ENCODE measurements at regions not wholly inside any gene's neighbourhood (a gene's known extent, or its start where the extent isn't known, plus 50 kb on each side); places are given as distances from the start of the nearest gene placed in this dataset.

DNA sequence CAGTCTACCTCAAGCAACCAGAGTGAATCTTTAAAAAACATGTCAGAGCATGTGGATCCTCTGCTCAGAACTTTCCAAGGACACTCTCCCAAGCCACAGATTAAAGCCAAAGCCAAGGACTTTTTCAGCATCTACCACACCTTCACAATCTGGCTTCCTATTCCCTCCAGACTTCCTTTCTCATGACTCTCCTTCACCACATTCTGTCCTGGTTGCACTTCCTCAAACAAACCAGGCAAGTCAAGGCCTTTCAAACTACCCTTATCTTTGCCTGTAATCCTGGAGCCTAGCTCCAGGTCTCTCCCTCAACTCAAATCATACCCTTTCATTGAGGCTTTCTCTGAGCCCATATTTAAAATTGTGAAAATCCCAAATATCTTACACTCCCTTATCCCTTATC, 191.6 kb upstream of the GALNTL6 start:
- CTCF ChIA-PET (ENCODE audit: partially characterized antibody): no interaction called here
- POLR2A ChIA-PET (ENCODE audit: partially characterized antibody): no interaction called here

More for the DNA sequence above, 191.6 kb upstream of the GALNTL6 start:
- Histone ChIP-seq H3K9me3 (ENCODE audit: insufficient read depth in 2 of 2, low read depth in 1 of 2, low read length in 1 of 2) (no peaks in the 10 kb centered on the region), H3K4me1 (replicated peaks in 1 of 4; ENCODE audit: control insufficient read depth in 3 of 4, insufficient read depth in 4 of 4, low read length in 3 of 4) (no peaks in the 10 kb centered on the region), H3K56ac (replicated peaks; ENCODE audit: insufficient read length, low read depth, low read length) (no peak overlapping the region), H3K27me3 (replicated peaks in 1 of 4; ENCODE audit: control insufficient read depth in 3 of 4, extremely low read depth in 1 of 4, insufficient read depth in 3 of 4, low read length in 3 of 4) (no peaks in the 10 kb centered on the region), H2BK12ac (ENCODE audit: low read depth, low read length) (no peak overlapping the region), H3K9ac (replicated peaks in 1 of 4; ENCODE audit: extremely low read depth in 1 of 4, low read depth in 3 of 4, low read length in 3 of 4) (no peak overlapping the region), H2BK5ac (ENCODE audit: low read depth, low read length) (no peak overlapping the region), H4K8ac (ENCODE audit: extremely low read depth, insufficient read depth, low read length) (no peak overlapping the region), H2BK120ac (replicated peaks; ENCODE audit: low read depth, low read length) (no peak overlapping the region), H2AFZ (ENCODE audit: low read length) (no peak overlapping the region), H3K4me2 (ENCODE audit: insufficient read depth in 1 of 2, low read depth in 2 of 2, low read length in 2 of 2) (no peak overlapping the region), H3K14ac (ENCODE audit: insufficient read length) (no peak overlapping the region), H3K23ac (ENCODE audit: insufficient read length) (no peak overlapping the region), H3K23me2 (ENCODE audit: low read depth, low read length) (no peaks in the 10 kb centered on the region), H3K4ac (replicated peaks; ENCODE audit: insufficient read length, low read depth, low read length) (no peak overlapping the region), H3K18ac (ENCODE audit: extremely low read depth, low read length) (no peak overlapping the region), H2BK20ac (ENCODE audit: low read length) (no peak overlapping the region), H3K79me1 (ENCODE audit: low read depth, low read length) (no peaks in the 10 kb centered on the region), H3K27ac (ENCODE audit: low read depth, low read length) (no peak overlapping the region), H3K79me2 (ENCODE audit: control insufficient read depth in 1 of 2, insufficient read depth in 2 of 2, low read length in 2 of 2) (no peaks in the 10 kb centered on the region), H3K36me3 (ENCODE audit: control insufficient read depth in 2 of 4, insufficient read depth in 4 of 4, low read length in 3 of 4) (no peaks in the 10 kb centered on the region), H3K4me3 (ENCODE audit: extremely low read depth in 1 of 4, insufficient read depth in 2 of 4, low read depth in 3 of 4, low read length in 4 of 4) (no peak overlapping the region), H4K20me1 (replicated peaks in 1 of 2; ENCODE audit: control insufficient read depth in 1 of 2, insufficient read depth in 2 of 2, low read length in 2 of 2) (no peaks in the 10 kb centered on the region), H2BK15ac (ENCODE audit: low read length) (no peak overlapping the region), H2AK5ac (ENCODE audit: low read depth, low read length) (no peak overlapping the region), H4K91ac (replicated peaks; ENCODE audit: insufficient read length, low read length) (no peak overlapping the region), H4K5ac (ENCODE audit: insufficient read length, low read depth, low read length) (no peak overlapping the region)
- TF ChIP-seq CHD2 (IDR thresholded peaks at IDR 0.05; ENCODE audit: low read length) (no peak), TCF12 (IDR thresholded peaks at IDR 0.05; ENCODE audit: low read depth, low read length) (no peak), SIN3A (conservative IDR thresholded peaks at IDR 0.05 in 1 of 2, IDR thresholded peaks at IDR 0.05 in 1 of 2; ENCODE audit: low read depth in 1 of 2, low read length in 2 of 2) (no peak), TAF1 (IDR thresholded peaks at IDR 0.05; ENCODE audit: low read depth, low read length) (no peak), RAD21 (IDR thresholded peaks at IDR 0.05 in 1 of 2, conservative IDR thresholded peaks at IDR 0.05 in 1 of 2; ENCODE audit: low read depth in 2 of 2, low read length in 2 of 2) (no peak), TAF7 (optimal IDR thresholded peaks at IDR 0.05; ENCODE audit: borderline replicate concordance, low read depth, low read length) (no peak), RNF2 (IDR thresholded peaks at IDR 0.05; ENCODE audit: borderline replicate concordance, low read depth, low read length, missing control alignments, poor library complexity, severe bottlenecking) (no peak), POU5F1 (IDR thresholded peaks at IDR 0.05; ENCODE audit: low read depth, low read length) (no peak), CHD1 (IDR thresholded peaks at IDR 0.05; ENCODE audit: low read depth, low read length) (no peak), SRF (IDR thresholded peaks at IDR 0.05; ENCODE audit: low read depth, low read length) (no peak), CREB1 (IDR thresholded peaks at IDR 0.05) (no peak), SUZ12 (IDR thresholded peaks at IDR 0.05; ENCODE audit: low read length) (no peak), POLR2A (IDR thresholded peaks at IDR 0.05; ENCODE audit: control extremely low read depth in 1 of 2, low read depth in 2 of 2, low read length in 2 of 2) (no peak), SIRT6 (IDR thresholded peaks at IDR 0.05; ENCODE audit: low read length) (no peak)
- FAIRE-seq (no peak), DNase-seq (ENCODE audit: low read depth in 1 of 2, low spot score in 2 of 2) (no peak)
